ENCODE measurements at regions not wholly inside any gene's neighbourhood (a gene's known extent, or its start where the extent isn't known, plus 50 kb on each side); places are given as distances from the start of the nearest gene placed in this dataset.
A peak's percentile ranks its signal among the peaks of the same experiment; 100 is the strongest.

DNA sequence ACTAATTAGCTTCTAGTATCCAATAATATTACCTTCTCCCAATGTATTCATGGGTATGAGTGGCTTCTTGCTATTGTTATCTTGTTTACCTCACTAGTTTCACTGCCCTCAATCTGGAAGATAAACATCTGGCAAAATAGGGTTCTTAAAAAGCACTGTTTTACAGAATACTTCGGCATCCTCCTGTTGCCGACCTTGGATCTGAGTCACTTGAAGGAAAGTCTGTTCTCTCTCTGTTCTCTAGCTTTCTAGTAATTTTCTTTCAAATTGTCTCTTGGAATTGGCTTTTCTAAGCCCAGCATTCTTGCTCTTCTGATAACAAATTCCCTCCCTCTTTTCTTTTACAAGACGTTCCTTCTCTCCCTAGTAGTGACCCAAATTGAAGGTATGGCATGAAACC lies 189.5 kb downstream of the KITLG start:
- H3K36me3 ChIP-seq (ENCODE audit: control insufficient read depth in 4 of 4, insufficient read depth in 3 of 4, low read depth in 1 of 4, low read length in 3 of 4), result no peaks in the 10 kb centered on the region
- peaks cover 0 to 6% (median 0%) of the 10 kb centered on the region in 4 donors for H3K27me3 ChIP-seq (ENCODE audit: control insufficient read depth in 4 of 4, insufficient read depth in 4 of 4, low read length in 3 of 4)
- no peaks in the 10 kb centered on the region for H3K9me3 ChIP-seq (ENCODE audit: control insufficient read depth in 4 of 4, low read length in 3 of 4)
- TF ChIP-seq TAF1 (conservative IDR thresholded peaks at IDR 0.05) (no peak), SP1 (IDR thresholded peaks at IDR 0.05) (no peak), RAD21 (IDR thresholded peaks at IDR 0.05) (no peak), FOXA1 (IDR thresholded peaks at IDR 0.05) (no peak)
- no peak overlapping the region for H3K27ac ChIP-seq (ENCODE audit: low read depth in 1 of 2, low read length in 2 of 2)
- WGBS, result 70% methylated on average over 3 of the region's 3 CpGs
- DNase-seq (ENCODE audit: low spot score), result no peak
- no peak overlapping the region for H3K4me3 ChIP-seq (ENCODE audit: low read depth in 1 of 3, low read length in 3 of 3)
- H3K4me1 ChIP-seq (ENCODE audit: control insufficient read depth in 4 of 4, insufficient read depth in 4 of 4, low read length in 3 of 4), result no peaks in the 10 kb centered on the region
- no peak overlapping the region for H3K9ac ChIP-seq (ENCODE audit: low read depth in 1 of 2, low read length in 2 of 2)

DNA sequence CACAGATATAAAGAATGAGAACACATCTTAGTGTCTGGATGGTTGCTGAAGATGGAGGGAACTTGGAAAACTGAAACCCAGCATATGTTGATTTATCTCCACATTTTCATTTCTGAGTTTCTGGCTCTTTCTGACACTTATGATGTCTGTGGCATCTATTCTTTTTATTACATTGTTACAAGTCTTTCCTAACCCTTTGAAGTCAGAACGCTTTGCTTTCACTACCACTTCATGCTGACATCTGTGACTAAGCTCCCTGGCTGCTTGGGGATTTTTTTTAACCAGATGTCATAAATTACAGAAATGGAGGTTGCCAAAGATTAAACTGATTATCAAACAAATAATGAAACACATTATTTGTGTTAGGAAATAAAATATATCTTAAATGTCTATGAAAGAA lies 188.7 kb downstream of the KITLG start:
- Histone ChIP-seq H3K4me3 (ENCODE audit: low read depth in 1 of 3, low read length in 3 of 3) (no peak overlapping the region), H3K27me3 (ENCODE audit: control insufficient read depth in 4 of 4, insufficient read depth in 4 of 4, low read length in 3 of 4) (peaks cover 0 to 6% (median 0%) of the 10 kb centered on the region in 4 donors), H3K36me3 (ENCODE audit: control insufficient read depth in 4 of 4, insufficient read depth in 3 of 4, low read depth in 1 of 4, low read length in 3 of 4) (no peaks in the 10 kb centered on the region), H3K4me1 (ENCODE audit: control insufficient read depth in 4 of 4, insufficient read depth in 4 of 4, low read length in 3 of 4) (no peaks in the 10 kb centered on the region), H3K27ac (ENCODE audit: low read depth in 1 of 2, low read length in 2 of 2) (no peak overlapping the region), H3K9me3 (ENCODE audit: control insufficient read depth in 4 of 4, low read length in 3 of 4) (no peaks in the 10 kb centered on the region), H3K9ac (ENCODE audit: low read depth in 1 of 2, low read length in 2 of 2) (no peak overlapping the region)
- DNase-seq (ENCODE audit: low spot score), result no peak
- TF ChIP-seq, protein P1, sequence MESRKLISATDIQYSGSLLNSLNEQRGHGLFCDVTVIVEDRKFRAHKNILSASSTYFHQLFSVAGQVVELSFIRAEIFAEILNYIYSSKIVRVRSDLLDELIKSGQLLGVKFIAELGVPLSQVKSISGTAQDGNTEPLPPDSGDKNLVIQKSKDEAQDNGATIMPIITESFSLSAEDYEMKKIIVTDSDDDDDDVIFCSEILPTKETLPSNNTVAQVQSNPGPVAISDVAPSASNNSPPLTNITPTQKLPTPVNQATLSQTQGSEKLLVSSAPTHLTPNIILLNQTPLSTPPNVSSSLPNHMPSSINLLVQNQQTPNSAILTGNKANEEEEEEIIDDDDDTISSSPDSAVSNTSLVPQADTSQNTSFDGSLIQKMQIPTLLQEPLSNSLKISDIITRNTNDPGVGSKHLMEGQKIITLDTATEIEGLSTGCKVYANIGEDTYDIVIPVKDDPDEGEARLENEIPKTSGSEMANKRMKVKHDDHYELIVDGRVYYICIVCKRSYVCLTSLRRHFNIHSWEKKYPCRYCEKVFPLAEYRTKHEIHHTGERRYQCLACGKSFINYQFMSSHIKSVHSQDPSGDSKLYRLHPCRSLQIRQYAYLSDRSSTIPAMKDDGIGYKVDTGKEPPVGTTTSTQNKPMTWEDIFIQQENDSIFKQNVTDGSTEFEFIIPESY (IDR thresholded peaks at IDR 0.05), result no peak
- TF ChIP-seq NR2F2 (IDR thresholded peaks at IDR 0.05) (no peak), SP1 (IDR thresholded peaks at IDR 0.05) (no peak)
- 60% methylated on average over 1 of the region's 1 CpG for WGBS

DNA sequence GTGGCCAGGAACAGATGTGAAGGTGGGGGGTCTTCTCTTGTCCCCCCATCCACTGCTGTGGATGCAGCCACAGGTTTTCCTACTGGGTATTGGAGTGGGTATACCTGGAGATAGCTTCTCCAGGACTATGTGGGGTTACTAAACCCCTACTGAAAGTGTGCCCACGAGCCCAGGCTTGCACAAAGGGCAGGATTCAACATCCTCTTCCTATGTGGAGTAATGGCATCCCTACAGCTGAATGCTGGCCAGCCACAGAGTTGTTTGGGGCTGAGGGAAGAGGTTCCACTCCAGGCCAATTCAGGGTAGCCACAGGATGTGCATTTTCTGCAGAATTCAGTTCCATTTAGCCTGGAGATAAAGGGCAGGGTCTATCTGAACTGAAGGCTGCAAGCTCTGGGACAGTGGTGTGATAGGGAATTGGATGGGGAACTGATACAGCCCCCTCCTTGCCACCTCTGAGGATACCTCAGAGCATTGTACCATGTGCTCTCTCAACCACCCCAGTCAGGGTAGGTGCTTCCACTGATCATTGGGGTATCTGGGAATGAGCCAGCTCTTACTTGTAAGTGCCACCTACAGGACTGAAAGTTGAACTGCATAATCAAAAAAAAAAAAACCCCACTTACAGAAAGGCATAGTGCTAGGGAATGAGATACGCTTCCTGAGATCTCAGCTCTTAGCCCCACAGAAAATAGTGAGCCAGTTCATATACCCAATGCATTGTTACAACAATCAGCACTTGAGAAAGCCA lies 187.1 kb downstream of the KITLG start:
- peaks cover 0 to 6% (median 0%) of the 10 kb centered on the region in 4 donors for H3K27me3 ChIP-seq (ENCODE audit: control insufficient read depth in 4 of 4, insufficient read depth in 4 of 4, low read length in 3 of 4)
- H3K9me3 ChIP-seq (ENCODE audit: control insufficient read depth in 4 of 4, low read length in 3 of 4), result no peaks in the 10 kb centered on the region
- H3K9ac ChIP-seq (ENCODE audit: low read depth in 1 of 2, low read length in 2 of 2), result no peak overlapping the region
- no peaks in the 10 kb centered on the region for H3K36me3 ChIP-seq (ENCODE audit: control insufficient read depth in 4 of 4, insufficient read depth in 3 of 4, low read depth in 1 of 4, low read length in 3 of 4)
- no peak for DNase-seq (ENCODE audit: low spot score)
- H3K27ac ChIP-seq (ENCODE audit: low read depth in 1 of 2, low read length in 2 of 2), result no peak overlapping the region
- TF ChIP-seq HNF4G (IDR thresholded peaks at IDR 0.05) (no peak), RAD21 (IDR thresholded peaks at IDR 0.05) (peak; percentile 70)
- TF ChIP-seq, protein P2, sequence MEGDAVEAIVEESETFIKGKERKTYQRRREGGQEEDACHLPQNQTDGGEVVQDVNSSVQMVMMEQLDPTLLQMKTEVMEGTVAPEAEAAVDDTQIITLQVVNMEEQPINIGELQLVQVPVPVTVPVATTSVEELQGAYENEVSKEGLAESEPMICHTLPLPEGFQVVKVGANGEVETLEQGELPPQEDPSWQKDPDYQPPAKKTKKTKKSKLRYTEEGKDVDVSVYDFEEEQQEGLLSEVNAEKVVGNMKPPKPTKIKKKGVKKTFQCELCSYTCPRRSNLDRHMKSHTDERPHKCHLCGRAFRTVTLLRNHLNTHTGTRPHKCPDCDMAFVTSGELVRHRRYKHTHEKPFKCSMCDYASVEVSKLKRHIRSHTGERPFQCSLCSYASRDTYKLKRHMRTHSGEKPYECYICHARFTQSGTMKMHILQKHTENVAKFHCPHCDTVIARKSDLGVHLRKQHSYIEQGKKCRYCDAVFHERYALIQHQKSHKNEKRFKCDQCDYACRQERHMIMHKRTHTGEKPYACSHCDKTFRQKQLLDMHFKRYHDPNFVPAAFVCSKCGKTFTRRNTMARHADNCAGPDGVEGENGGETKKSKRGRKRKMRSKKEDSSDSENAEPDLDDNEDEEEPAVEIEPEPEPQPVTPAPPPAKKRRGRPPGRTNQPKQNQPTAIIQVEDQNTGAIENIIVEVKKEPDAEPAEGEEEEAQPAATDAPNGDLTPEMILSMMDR (IDR thresholded peaks at IDR 0.05; ENCODE audit: low read depth, low read length, missing input control), result peak; percentile 46
- no peaks in the 10 kb centered on the region for H3K4me1 ChIP-seq (ENCODE audit: control insufficient read depth in 4 of 4, insufficient read depth in 4 of 4, low read length in 3 of 4)
- 75% methylated on average over 2 of the region's 2 CpGs for WGBS
- H3K4me3 ChIP-seq (ENCODE audit: low read depth in 1 of 3, low read length in 3 of 3), result no peak overlapping the region

DNA sequence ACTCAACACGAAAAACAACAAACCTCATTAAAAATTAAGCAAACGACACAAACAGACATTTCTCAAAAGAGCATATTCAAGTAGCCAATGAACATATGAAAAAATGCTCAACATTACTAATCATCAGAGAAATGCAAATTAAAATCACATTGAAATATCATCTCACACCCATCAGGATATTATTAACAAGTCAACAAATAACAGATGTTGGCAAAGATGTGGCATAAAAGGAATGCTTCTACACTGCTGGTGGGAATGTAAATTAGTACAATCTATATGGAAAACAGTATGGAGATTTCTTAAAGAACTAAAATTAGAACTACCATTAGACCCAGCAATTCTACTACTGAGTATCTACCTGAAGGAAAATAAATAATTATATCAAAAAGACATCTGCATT lies 182.2 kb downstream of the KITLG start:
- WGBS, result 91% methylated on average over 2 of the region's 2 CpGs
- TF ChIP-seq JUND (IDR thresholded peaks at IDR 0.05), result no peak
- no peak for TF ChIP-seq EGR1 (IDR thresholded peaks at IDR 0.05; ENCODE audit: low read depth in 2 of 2)
- TF ChIP-seq FOXA1 (IDR thresholded peaks at IDR 0.05), result no peak
- TF ChIP-seq, protein P3, sequence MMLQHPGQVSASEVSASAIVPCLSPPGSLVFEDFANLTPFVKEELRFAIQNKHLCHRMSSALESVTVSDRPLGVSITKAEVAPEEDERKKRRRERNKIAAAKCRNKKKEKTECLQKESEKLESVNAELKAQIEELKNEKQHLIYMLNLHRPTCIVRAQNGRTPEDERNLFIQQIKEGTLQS (IDR thresholded peaks at IDR 0.05), result no peak
- no peak for TF ChIP-seq RXRA (IDR thresholded peaks at IDR 0.05)
- TF ChIP-seq NR2F2 (IDR thresholded peaks at IDR 0.05), result no peak
- TF ChIP-seq, protein P1 (IDR thresholded peaks at IDR 0.05), result no peak
- TF ChIP-seq RAD21 (IDR thresholded peaks at IDR 0.05), result no peak
- no peak for TF ChIP-seq FOXA2 (IDR thresholded peaks at IDR 0.05)
- no peak for TF ChIP-seq HNF4A (conservative IDR thresholded peaks at IDR 0.05)
- TF ChIP-seq GABPA (IDR thresholded peaks at IDR 0.05 in 1 of 2, conservative IDR thresholded peaks at IDR 0.05 in 1 of 2), result no peak
- no peak for TF ChIP-seq TAF1 (conservative IDR thresholded peaks at IDR 0.05)
- TF ChIP-seq SP1 (IDR thresholded peaks at IDR 0.05), result no peak
- TF ChIP-seq HNF4G (IDR thresholded peaks at IDR 0.05), result no peak

More for the DNA sequence above, 182.2 kb downstream of the KITLG start:
- H3K4me1 ChIP-seq (ENCODE audit: control insufficient read depth in 4 of 4, insufficient read depth in 4 of 4, low read length in 3 of 4), result no peaks in the 10 kb centered on the region
- H3K27ac ChIP-seq (ENCODE audit: low read depth in 1 of 2, low read length in 2 of 2), result no peak overlapping the region
- DNase-seq (ENCODE audit: low spot score), result no peak
- H3K9ac ChIP-seq (ENCODE audit: low read depth in 1 of 2, low read length in 2 of 2), result no peak overlapping the region
- H3K4me3 ChIP-seq (ENCODE audit: low read depth in 1 of 3, low read length in 3 of 3), result no peak overlapping the region
- H3K27me3 ChIP-seq (ENCODE audit: control insufficient read depth in 4 of 4, insufficient read depth in 4 of 4, low read length in 3 of 4), result peaks cover 0 to 4% (median 0%) of the 10 kb centered on the region in 4 donors
- H3K9me3 ChIP-seq (ENCODE audit: control insufficient read depth in 4 of 4, low read length in 3 of 4), result no peaks in the 10 kb centered on the region
- no peaks in the 10 kb centered on the region for H3K36me3 ChIP-seq (ENCODE audit: control insufficient read depth in 4 of 4, insufficient read depth in 3 of 4, low read depth in 1 of 4, low read length in 3 of 4)

Measured in liver (tissue), 8 donors.